ENCODE measurements at regions not wholly inside any gene's neighbourhood (a gene's known extent, or its start where the extent isn't known, plus 50 kb on each side); places are given as distances from the start of the nearest gene placed in this dataset.

- TF ChIP-seq CTCF (IDR thresholded peaks at IDR 0.05) (no peak), POLR2A (IDR thresholded peaks at IDR 0.05) (no peak)
Measured at GRCh38 chr14:44404599-44404998, 102.5 kb downstream of the FSCB start.

Measured in lower leg skin (tissue), 3 donors.